OCI-LY1 (cell line): ENCODE measurements at regions not wholly inside any gene's neighbourhood (a gene's known extent, or its start where the extent isn't known, plus 50 kb on each side); places are given as distances from the start of the nearest gene placed in this dataset.

ENCODE experiments used
- CTCF ChIP-seq: fragments of 200-600 bp; sonication (generic), shearing (Covaris generic); IDR thresholded peaks from 2 replicates; pipeline ENCODE4 v1.5.1; 2017; ENCODE audit warnings: mild to moderate bottlenecking, antibody characterized with exemption, low read length, moderate library complexity, mixed read lengths
- EZH2 ChIP-seq: fragments of 200-600 bp; sonication (generic), shearing (Covaris generic); IDR thresholded peaks from 2 replicates; pipeline ENCODE4 v1.8.0; 2017; ENCODE audit warnings: borderline replicate concordance, mixed run types, mild to moderate bottlenecking, antibody characterized with exemption, low read length, moderate library complexity, mixed read lengths

GRCh38 chr5:32845171-32845570 lies 134.1 kb downstream of the NPR3 start:
- TF ChIP-seq CTCF (no peak), EZH2 (no peak)
